Right lobe of liver (tissue), 4 donors: ENCODE measurements at regions not wholly inside any gene's neighbourhood (a gene's known extent, or its start where the extent isn't known, plus 50 kb on each side); places are given as distances from the start of the nearest gene placed in this dataset.

Source experiments
- POLR2A ChIP-seq: fragments of 450-650 bp; IDR thresholded peaks from one replicate; pipeline ENCODE4 v1.6.1; 2017; ENCODE audit warnings: antibody characterized with exemption, mild to moderate bottlenecking
- TF ChIP-seq, protein P1 (sequence below), 4 donors: fragments of 200-600 bp in 3 of 4; fragments of 450-650 bp in 1 of 4; IDR thresholded peaks; one replicate each; pipeline versions ENCODE4 v1.5.1 to v1.8.0; 2016 to 2022; ENCODE audit warnings: antibody characterized with exemption in 4 of 4, mild to moderate bottlenecking in 2 of 4
- donor health status: DM: no; HTN: no; CAD: no.
- donor health status: DM: no; HTN: no; CAD: no.
- donor health status: DM: no; HTN: yes; CAD: no.

DNA sequence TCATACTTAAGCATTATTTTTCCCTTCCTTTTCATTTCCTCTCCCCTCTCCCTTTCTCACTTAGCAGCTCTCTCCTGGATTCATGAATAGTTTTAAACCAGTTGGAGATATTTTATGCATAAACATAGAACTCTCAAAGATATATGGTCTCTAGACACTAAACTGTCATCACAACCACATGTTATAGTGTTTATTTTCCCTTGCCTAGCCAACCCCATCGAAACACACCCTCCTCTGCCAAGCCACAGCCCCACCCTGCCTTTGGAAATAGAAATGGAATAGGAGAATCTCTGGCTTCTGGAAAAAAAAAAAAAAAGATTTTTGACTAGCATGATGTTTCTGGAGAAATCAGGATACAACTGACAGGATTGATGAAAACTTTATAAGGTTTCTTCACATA is 64.8 kb upstream of the RBPJ start:
- TF ChIP-seq, protein P1, sequence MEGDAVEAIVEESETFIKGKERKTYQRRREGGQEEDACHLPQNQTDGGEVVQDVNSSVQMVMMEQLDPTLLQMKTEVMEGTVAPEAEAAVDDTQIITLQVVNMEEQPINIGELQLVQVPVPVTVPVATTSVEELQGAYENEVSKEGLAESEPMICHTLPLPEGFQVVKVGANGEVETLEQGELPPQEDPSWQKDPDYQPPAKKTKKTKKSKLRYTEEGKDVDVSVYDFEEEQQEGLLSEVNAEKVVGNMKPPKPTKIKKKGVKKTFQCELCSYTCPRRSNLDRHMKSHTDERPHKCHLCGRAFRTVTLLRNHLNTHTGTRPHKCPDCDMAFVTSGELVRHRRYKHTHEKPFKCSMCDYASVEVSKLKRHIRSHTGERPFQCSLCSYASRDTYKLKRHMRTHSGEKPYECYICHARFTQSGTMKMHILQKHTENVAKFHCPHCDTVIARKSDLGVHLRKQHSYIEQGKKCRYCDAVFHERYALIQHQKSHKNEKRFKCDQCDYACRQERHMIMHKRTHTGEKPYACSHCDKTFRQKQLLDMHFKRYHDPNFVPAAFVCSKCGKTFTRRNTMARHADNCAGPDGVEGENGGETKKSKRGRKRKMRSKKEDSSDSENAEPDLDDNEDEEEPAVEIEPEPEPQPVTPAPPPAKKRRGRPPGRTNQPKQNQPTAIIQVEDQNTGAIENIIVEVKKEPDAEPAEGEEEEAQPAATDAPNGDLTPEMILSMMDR (IDR thresholded peaks at IDR 0.05), result no peak
- no peak for TF ChIP-seq POLR2A
